CD14-positive monocyte (primary cell): ENCODE measurements at regions not wholly inside any gene's neighbourhood (a gene's known extent, or its start where the extent isn't known, plus 50 kb on each side); places are given as distances from the start of the nearest gene placed in this dataset.

ENCODE experiments used
- DNase-seq, 3 donors: peaks; one replicate each; pipeline ENCODE4 v3.0.0-alpha.2; 2011 to 2022
- H2AFZ ChIP-seq: 2 replicates; pipeline ENCODE4 v1.6.0; 2012; ENCODE audit warnings: mild to moderate bottlenecking, low read depth, low read length, inconsistent platforms; ENCODE audit not compliant: insufficient read depth, poor library complexity, severe bottlenecking
- H3K27ac ChIP-seq, 2 donors: 1 replicate in 1 of 2; 2 replicates in 1 of 2; pipeline ENCODE4 v1.5.1; 2012 to 2013; ENCODE audit warnings: low read length in 2 of 2, control low read depth in 1 of 2, inconsistent platforms in 1 of 2, low read depth in 1 of 2, mild to moderate bottlenecking in 1 of 2
- H3K27me3 ChIP-seq, 2 donors: one replicate each; pipeline versions ENCODE4 v1.6.0 to v1.6.1; 2011 to 2013; ENCODE audit warnings: low read length in 2 of 2; ENCODE audit not compliant: control insufficient read depth in 2 of 2, insufficient read depth in 2 of 2
- H3K36me3 ChIP-seq, 2 donors: replicated peaks in 1 of 2; 1 replicate in 1 of 2; 2 replicates in 1 of 2; pipeline versions ENCODE4 v1.5.1 to v1.6.1; 2012 to 2013; ENCODE audit warnings: low read length in 2 of 2, control low read depth in 1 of 2, inconsistent platforms in 1 of 2, mild to moderate bottlenecking in 1 of 2; ENCODE audit not compliant: insufficient read depth in 2 of 2, control insufficient read depth in 1 of 2
- H3K4me1 ChIP-seq, 2 donors: 1 replicate in 1 of 2; 2 replicates in 1 of 2; pipeline versions ENCODE4 v1.5.1 to v1.6.1; 2012 to 2013; ENCODE audit warnings: low read length in 2 of 2, control low read depth in 1 of 2, inconsistent platforms in 1 of 2, mild to moderate bottlenecking in 1 of 2, moderate library complexity in 1 of 2; ENCODE audit not compliant: insufficient read depth in 2 of 2, control insufficient read depth in 1 of 2
- H3K4me2 ChIP-seq: replicated peaks from 2 replicates; pipeline ENCODE3; 2012; ENCODE audit warnings: low read length, moderate library complexity, mild to moderate bottlenecking; ENCODE audit not compliant: poor library complexity, severe bottlenecking; ENCODE audit errors: extremely low read depth
- H3K4me3 ChIP-seq, 3 experiments: fragments of 200-600 bp in 1 of 3; sonication (generic) in 1 of 3; replicated peaks in 1 of 3; 1 replicate in 2 of 3; 2 replicates in 1 of 3; pipeline ENCODE4 v1.5.1; 2011 to 2013; ENCODE audit warnings: low read length in 3 of 3, mild to moderate bottlenecking in 3 of 3, control low read depth in 2 of 3, low read depth in 2 of 3, inconsistent platforms in 1 of 3, moderate library complexity in 1 of 3
- H3K79me2 ChIP-seq: 2 replicates; pipeline ENCODE4 v1.6.0; 2012; ENCODE audit warnings: mild to moderate bottlenecking, control low read depth, inconsistent platforms, low read length, moderate library complexity; ENCODE audit not compliant: insufficient read depth
- H3K9ac ChIP-seq: 2 replicates; pipeline ENCODE4 v1.6.0; 2017; ENCODE audit warnings: low read length, mild to moderate bottlenecking; ENCODE audit not compliant: insufficient read depth, poor library complexity, severe bottlenecking
- H3K9me3 ChIP-seq, 2 donors: replicated peaks in 1 of 2; 1 replicate in 1 of 2; 2 replicates in 1 of 2; pipeline versions ENCODE4 v1.5.1 to v1.6.1; 2012 to 2013; ENCODE audit warnings: low read length in 2 of 2, control low read depth in 1 of 2; ENCODE audit not compliant: control insufficient read depth in 1 of 2, insufficient read depth in 1 of 2
- H4K20me1 ChIP-seq: 2 replicates; pipeline ENCODE4 v1.6.0; 2012; ENCODE audit warnings: mild to moderate bottlenecking, low read length, control low read depth, moderate library complexity; ENCODE audit not compliant: insufficient read depth
- H3K27ac Mint-ChIP-seq, 7 donors: one replicate each; pipeline ENCODE4 v1.8.0; 2020; ENCODE audit warnings: mild to moderate bottlenecking in 7 of 7, mixed read lengths in 7 of 7, moderate library complexity in 6 of 7, inconsistent platforms in 2 of 7
- H3K27me3 Mint-ChIP-seq, 3 donors: one replicate each; pipeline ENCODE4 v1.8.0; 2021 to 2022; ENCODE audit warnings: low read depth in 3 of 3, mild to moderate bottlenecking in 3 of 3, mixed read lengths in 3 of 3, moderate library complexity in 3 of 3, inconsistent platforms in 1 of 3
- H3K36me3 Mint-ChIP-seq, 2 donors: one replicate each; pipeline ENCODE4 v1.8.0; 2020; ENCODE audit warnings: mixed read lengths in 2 of 2, inconsistent platforms in 1 of 2, mild to moderate bottlenecking in 1 of 2
- H3K4me1 Mint-ChIP-seq: one replicate; pipeline ENCODE4 v1.8.0; 2020; ENCODE audit warnings: mild to moderate bottlenecking, mixed read lengths
- H3K4me3 Mint-ChIP-seq, 2 donors: one replicate each; pipeline ENCODE4 v1.8.0; 2020; ENCODE audit warnings: mild to moderate bottlenecking in 2 of 2, mixed read lengths in 2 of 2, moderate library complexity in 1 of 2
- H3K9me3 Mint-ChIP-seq, 7 donors: one replicate each; pipeline ENCODE4 v1.8.0; 2020 to 2022; ENCODE audit warnings: mixed read lengths in 7 of 7, mild to moderate bottlenecking in 6 of 7, moderate library complexity in 6 of 7, inconsistent platforms in 2 of 7
- WGBS: methylation state at CpG from one replicate; pipeline ENCODE4 v1.1.5; 2013; ENCODE audit warnings: missing lambda C conversion rate; ENCODE audit not compliant: insufficient coverage; 5-methylcytosine and 5-hydroxymethylcytosine counted together
- intact Hi-C, 2 donors: fragments of 100-400 bp; cut with micrococcal nuclease; formaldehyde crosslinking; loops; one replicate each; pipeline versions ENCODE4 v1.15.0 to v1.15.1; 2023
- TF ChIP-seq, protein P1 (sequence below): fragments of 200-600 bp; IDR thresholded peaks from one replicate; pipeline ENCODE4 v1.8.0; 2022; ENCODE audit warnings: antibody characterized with exemption, mild to moderate bottlenecking

DNA sequence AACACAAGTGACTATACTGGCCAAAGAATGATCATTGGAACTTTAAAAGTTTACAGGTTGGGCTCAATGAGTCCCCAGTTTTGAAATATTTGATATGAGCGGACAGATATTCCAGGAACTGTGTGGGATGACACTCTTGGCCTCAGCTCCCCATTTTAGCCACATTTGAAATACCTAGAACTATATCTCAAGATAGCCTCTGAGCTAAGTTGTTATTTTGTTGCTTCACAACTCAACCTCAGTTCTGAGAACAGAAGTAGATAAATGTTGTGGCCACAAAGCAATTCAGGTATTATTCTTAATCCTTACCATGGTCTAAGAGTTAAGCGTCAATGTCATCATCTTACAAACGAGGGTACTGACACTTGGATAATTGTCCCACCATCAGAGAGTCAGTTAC lies 172.2 kb upstream of the SETBP1 start:
- Histone ChIP-seq H3K4me3 (peak overlapping the region in 1 of 3 experiments; percentile 65), H2AFZ (peak overlapping the region; percentile 41), H3K27ac (peak overlapping the region; percentile 73 to 90), H3K9ac (peak overlapping the region; percentile 55), H3K4me2 (peak overlapping the region; percentile 65), H3K9me3 (no peaks in the 10 kb centered on the region), H3K27me3 (no peaks in the 10 kb centered on the region), H3K36me3 (no peaks in the 10 kb centered on the region), H3K4me1 (peaks cover 30 to 40% of the 10 kb centered on the region in 2 donors), H3K79me2 (no peaks in the 10 kb centered on the region), H4K20me1 (no peaks in the 10 kb centered on the region)
- Mint-ChIP-seq H3K27me3 (peaks cover 0 to 2% (median 0%) of the 10 kb centered on the region in 3 donors), H3K36me3 (peaks cover 0 to 3% of the 10 kb centered on the region in 2 donors), H3K4me1 (peaks cover 12% of the 10 kb centered on the region), H3K4me3 (no peak overlapping the region), H3K9me3 (peaks cover 0 to 7% (median 2%) of the 10 kb centered on the region in 7 donors), H3K27ac (no peak overlapping the region)
- intact Hi-C loops = no loop called here
- DNase-seq = no peak
- WGBS = no CpG with 5 or more reads among the region's 3 CpGs
- TF ChIP-seq, protein P1, sequence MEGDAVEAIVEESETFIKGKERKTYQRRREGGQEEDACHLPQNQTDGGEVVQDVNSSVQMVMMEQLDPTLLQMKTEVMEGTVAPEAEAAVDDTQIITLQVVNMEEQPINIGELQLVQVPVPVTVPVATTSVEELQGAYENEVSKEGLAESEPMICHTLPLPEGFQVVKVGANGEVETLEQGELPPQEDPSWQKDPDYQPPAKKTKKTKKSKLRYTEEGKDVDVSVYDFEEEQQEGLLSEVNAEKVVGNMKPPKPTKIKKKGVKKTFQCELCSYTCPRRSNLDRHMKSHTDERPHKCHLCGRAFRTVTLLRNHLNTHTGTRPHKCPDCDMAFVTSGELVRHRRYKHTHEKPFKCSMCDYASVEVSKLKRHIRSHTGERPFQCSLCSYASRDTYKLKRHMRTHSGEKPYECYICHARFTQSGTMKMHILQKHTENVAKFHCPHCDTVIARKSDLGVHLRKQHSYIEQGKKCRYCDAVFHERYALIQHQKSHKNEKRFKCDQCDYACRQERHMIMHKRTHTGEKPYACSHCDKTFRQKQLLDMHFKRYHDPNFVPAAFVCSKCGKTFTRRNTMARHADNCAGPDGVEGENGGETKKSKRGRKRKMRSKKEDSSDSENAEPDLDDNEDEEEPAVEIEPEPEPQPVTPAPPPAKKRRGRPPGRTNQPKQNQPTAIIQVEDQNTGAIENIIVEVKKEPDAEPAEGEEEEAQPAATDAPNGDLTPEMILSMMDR = no peak

DNA sequence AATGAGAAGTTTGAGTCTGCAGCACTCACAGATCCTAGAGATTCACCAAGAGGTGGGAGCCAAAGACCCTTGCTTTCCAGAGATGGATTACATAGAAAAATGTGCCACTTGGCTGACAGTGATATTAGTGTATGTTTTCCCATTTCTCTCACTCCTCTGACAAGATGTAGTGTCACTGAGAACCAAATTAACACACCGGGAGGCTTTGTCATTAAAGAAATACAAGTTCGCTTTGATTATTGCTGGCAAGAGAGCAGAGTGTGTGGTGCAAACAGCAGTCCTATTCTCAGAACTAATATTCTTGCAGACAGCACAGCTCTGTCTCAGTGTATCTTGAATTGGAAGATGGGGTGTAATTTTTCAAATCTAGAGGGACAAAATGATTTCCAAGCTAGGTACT lies 171.6 kb upstream of the SETBP1 start:
- TF ChIP-seq, protein P1 = no peak
- Histone ChIP-seq H3K27ac (peak overlapping the region in 1 of 2 donors; percentile 90), H4K20me1 (no peaks in the 10 kb centered on the region), H2AFZ (peak overlapping the region; percentile 41), H3K9ac (no peak overlapping the region), H3K9me3 (no peaks in the 10 kb centered on the region), H3K4me1 (peaks cover 30 to 38% of the 10 kb centered on the region in 2 donors), H3K4me2 (peak overlapping the region; percentile 65), H3K79me2 (no peaks in the 10 kb centered on the region), H3K36me3 (no peaks in the 10 kb centered on the region), H3K4me3 (peak overlapping the region in 1 of 3 experiments; percentile 65), H3K27me3 (no peaks in the 10 kb centered on the region)
- Mint-ChIP-seq H3K36me3 (peaks cover 0 to 3% of the 10 kb centered on the region in 2 donors), H3K4me3 (no peak overlapping the region), H3K27me3 (peaks cover 0 to 2% (median 0%) of the 10 kb centered on the region in 3 donors), H3K9me3 (peaks cover 0 to 7% (median 2%) of the 10 kb centered on the region in 7 donors), H3K4me1 (peaks cover 12% of the 10 kb centered on the region), H3K27ac (no peak overlapping the region)
- no peak for DNase-seq
- intact Hi-C loops = no loop called here
- no CpG with 5 or more reads among the region's 2 CpGs for WGBS
